NCI-H128 (cell line): ENCODE measurements at regions not wholly inside any gene's neighbourhood (a gene's known extent, or its start where the extent isn't known, plus 50 kb on each side); places are given as distances from the start of the nearest gene placed in this dataset.
A peak's percentile ranks its signal among the peaks of the same experiment; 100 is the strongest.

Experiments
- DNase-seq: peaks from one replicate; lab custom pipeline; 2025; ENCODE audit not compliant: unreplicated experiment; lab: John Stamatoyannopoulos, UW

- DNase-seq = no peak
Measured at GRCh38 chr12:124726596-124727263, 136.9 kb downstream of the SCARB1 start.

- DNase-seq = no peak
Measured at GRCh38 chr12:124725597-124726237, 137.9 kb downstream of the SCARB1 start.

- DNase-seq = no peak
Measured at GRCh38 chr12:124725099-124725498, 138.6 kb downstream of the SCARB1 start.

- no peak for DNase-seq
Measured at GRCh38 chr12:124722878-124723277, 140.8 kb downstream of the SCARB1 start.

GRCh38 chr12:124721501-124722162 is 142.0 kb downstream of the SCARB1 start:
- DNase-seq = no peak

GRCh38 chr12:124720681-124721500 is 142.8 kb downstream of the SCARB1 start:
- peak; percentile 77 for DNase-seq

GRCh38 chr12:124720004-124720680 is 143.5 kb downstream of the SCARB1 start:
- no peak for DNase-seq

GRCh38 chr12:124719231-124719630 is 144.4 kb downstream of the SCARB1 start:
- DNase-seq = no peak

GRCh38 chr12:124718458-124718857 is 145.2 kb downstream of the SCARB1 start:
- no peak for DNase-seq

- DNase-seq = no peak
Measured at GRCh38 chr12:124718036-124718435, 145.6 kb downstream of the SCARB1 start.

GRCh38 chr12:124717318-124717717 is 146.3 kb downstream of the SCARB1 start:
- no peak for DNase-seq

- no peak for DNase-seq
Measured at GRCh38 chr12:124716208-124717130, 147.2 kb downstream of the SCARB1 start.

GRCh38 chr12:124715121-124715990 is 147.9 kb upstream of the NCOR2 start:
- DNase-seq = no peak

- DNase-seq = no peak
Measured at GRCh38 chr12:124713436-124714082, 146.1 kb upstream of the NCOR2 start.

GRCh38 chr12:124713041-124713435 is 145.6 kb upstream of the NCOR2 start:
- DNase-seq = no peak

GRCh38 chr12:124711344-124711743 is 143.9 kb upstream of the NCOR2 start:
- DNase-seq = no peak

- no peak for DNase-seq
Measured at GRCh38 chr12:124709722-124710687, 142.6 kb upstream of the NCOR2 start.
